T47D (cell line): ENCODE measurements at regions not wholly inside any gene's neighbourhood (a gene's known extent, or its start where the extent isn't known, plus 50 kb on each side); places are given as distances from the start of the nearest gene placed in this dataset.
"Not testable (repeated sequence)": the region's sequence is repeated elsewhere in the genome, so short reads cannot be mapped to it uniquely, and the experiment has no call there.

ENCODE experiments used
- DNase-seq, 2 experiments: peaks; one replicate each; pipeline versions ENCODE4 v3.0.0 to v3.0.0-alpha.2; 2011 to 2012; ENCODE audit warnings: low read depth in 1 of 2, low spot score in 1 of 2
- JUND ChIP-seq: IDR thresholded peaks from 2 replicates; pipeline ENCODE4 v1.6.1; 2012; ENCODE audit warnings: low read depth
- in situ Hi-C: cut with HindIII; loops from 2 replicates; pipeline ENCODE4 v1.10.0; 2016; ENCODE audit warnings: low sequenced_read_pairs, low pct_unique_long_range_greater_than_20kb

- DNase-seq, result no peak
- in situ Hi-C loops, result no loop called here
- no peak for TF ChIP-seq JUND
These were observed 263.1 kb upstream of the CHAC2 start for GRCh38 chr2:53504507-53504906.

GRCh38 chr2:53500181-53500580 is 267.4 kb upstream of the CHAC2 start:
- no peak for DNase-seq
- in situ Hi-C loops, result no loop called here
- TF ChIP-seq JUND, result no peak

- in situ Hi-C loops, result no loop called here
- DNase-seq, result peak; percentile 38 to 82
- TF ChIP-seq JUND, result no peak
These were observed 269.4 kb upstream of the CHAC2 start for GRCh38 chr2:53498210-53498609.

- no peak for TF ChIP-seq JUND
- no peak for DNase-seq
- in situ Hi-C loops, result no loop called here
These were observed 270.6 kb upstream of the CHAC2 start for GRCh38 chr2:53497020-53497419.

- in situ Hi-C loops, result no loop called here
- TF ChIP-seq JUND, result no peak
- no peak for DNase-seq
These were observed 274.4 kb upstream of the CHAC2 start for GRCh38 chr2:53493210-53493609.

- in situ Hi-C loops, result no loop called here
- DNase-seq, result no peak
- TF ChIP-seq JUND, result no peak
These were observed 276.9 kb upstream of the CHAC2 start for GRCh38 chr2:53490659-53491058.

GRCh38 chr2:53486185-53486899 is 281.3 kb upstream of the CHAC2 start:
- in situ Hi-C loops, DNase-seq: not testable (repeated sequence)

GRCh38 chr2:53485021-53485728 is 282.4 kb upstream of the CHAC2 start:
- TF ChIP-seq JUND, result no peak
- no peak for DNase-seq
- in situ Hi-C loops, result no loop called here

- no peak for DNase-seq
- in situ Hi-C loops, result no loop called here
- TF ChIP-seq JUND, result no peak
These were observed 283.1 kb upstream of the CHAC2 start for GRCh38 chr2:53484531-53484930.

- in situ Hi-C loops, result no loop called here
- TF ChIP-seq JUND, result no peak
- no peak for DNase-seq
These were observed 290.1 kb upstream of the CHAC2 start for GRCh38 chr2:53477517-53477916.

- DNase-seq, result no peak
- in situ Hi-C loops, result no loop called here
- no peak for TF ChIP-seq JUND
These were observed 290.8 kb upstream of the CHAC2 start for GRCh38 chr2:53476834-53477233.

- DNase-seq, result no peak
- in situ Hi-C loops, result no loop called here
- no peak for TF ChIP-seq JUND
These were observed 291.8 kb upstream of the CHAC2 start for GRCh38 chr2:53475766-53476165.

- no peak for TF ChIP-seq JUND
- in situ Hi-C loops, result no loop called here
- DNase-seq, result no peak
These were observed 292.3 kb upstream of the CHAC2 start for GRCh38 chr2:53475321-53475720.
